GM19397 (cell line): ENCODE measurements at regions not wholly inside any gene's neighbourhood (a gene's known extent, or its start where the extent isn't known, plus 50 kb on each side); places are given as distances from the start of the nearest gene placed in this dataset.

Source experiments
- ATAC-seq: cut with Tn5 transposase; IDR thresholded peaks from one replicate; pipeline ENCODE4 v1.9.1; 2021; ENCODE audit warnings: mild to moderate bottlenecking, moderate library complexity; ENCODE audit not compliant: unreplicated experiment

GRCh38 chr7:113486548-113486947 is 368.2 kb upstream of the SMIM30 start:
- no peak for ATAC-seq

DNA sequence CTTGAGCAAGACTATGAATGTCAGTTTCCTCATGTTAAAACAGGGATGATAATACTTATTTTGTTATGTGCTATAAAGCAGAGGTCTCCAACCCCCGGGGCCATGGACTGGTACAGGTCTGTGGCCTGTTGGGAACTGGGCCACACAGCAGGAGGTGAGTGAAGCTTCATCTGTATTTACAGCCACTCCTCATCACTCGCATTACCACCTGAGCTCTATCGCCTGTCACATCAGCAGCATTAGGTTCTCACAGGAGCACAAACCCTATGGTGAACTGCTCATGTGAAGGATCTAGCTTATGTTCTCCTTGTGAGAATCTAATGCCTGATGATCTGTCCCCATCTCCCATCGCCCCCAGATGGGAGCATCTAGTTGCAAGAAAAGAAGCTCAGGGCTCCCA is 365.3 kb upstream of the SMIM30 start:
- no peak for ATAC-seq

- no peak for ATAC-seq
Observed at GRCh38 chr7:113480537-113480936, 362.2 kb upstream of the SMIM30 start.

GRCh38 chr7:113464096-113464855 is 345.9 kb upstream of the SMIM30 start:
- ATAC-seq: no peak

DNA sequence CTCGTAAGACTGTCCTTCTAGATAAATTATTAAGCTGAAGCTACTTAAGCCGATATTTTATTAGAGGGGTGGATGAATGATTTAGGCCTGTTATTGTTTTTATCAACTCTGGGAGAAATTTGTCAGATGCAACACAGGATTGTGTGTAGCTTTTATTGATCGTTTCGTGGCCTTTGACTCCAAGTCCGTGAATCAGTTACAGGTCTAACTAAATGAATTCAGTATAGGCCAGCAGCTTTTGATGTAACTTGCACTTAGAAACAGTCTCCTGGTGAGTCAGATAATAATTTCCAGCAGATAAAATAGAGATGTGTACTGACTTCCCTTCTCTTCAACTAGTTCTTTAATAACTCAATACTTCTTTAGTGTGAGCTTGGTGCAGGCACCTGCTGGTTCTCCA is 341.7 kb upstream of the SMIM30 start:
- no peak for ATAC-seq

- ATAC-seq: no peak
Observed at GRCh38 chr7:113456533-113456932, 338.2 kb upstream of the SMIM30 start.

GRCh38 chr7:113454597-113455169 is 336.3 kb upstream of the SMIM30 start:
- ATAC-seq: no peak

DNA sequence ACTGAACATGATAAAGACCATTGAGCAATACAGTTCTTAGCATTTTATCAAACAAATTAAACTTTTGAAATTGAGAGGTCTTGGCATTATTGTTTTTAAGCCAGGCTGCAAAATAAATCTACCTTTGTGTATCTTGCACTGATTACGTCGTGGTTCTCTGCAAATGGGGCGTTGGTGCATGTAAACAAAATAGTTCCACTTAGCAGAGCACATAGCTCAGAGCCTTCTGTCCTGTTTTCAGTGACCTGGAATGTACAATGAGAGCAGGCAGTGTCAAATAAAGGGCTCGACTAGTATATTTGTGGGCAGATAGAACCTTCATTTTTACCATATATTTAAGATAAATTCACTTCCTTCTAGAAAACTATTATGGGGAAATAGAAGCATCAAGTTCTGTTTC is 333.9 kb upstream of the SMIM30 start:
- no peak for ATAC-seq

DNA sequence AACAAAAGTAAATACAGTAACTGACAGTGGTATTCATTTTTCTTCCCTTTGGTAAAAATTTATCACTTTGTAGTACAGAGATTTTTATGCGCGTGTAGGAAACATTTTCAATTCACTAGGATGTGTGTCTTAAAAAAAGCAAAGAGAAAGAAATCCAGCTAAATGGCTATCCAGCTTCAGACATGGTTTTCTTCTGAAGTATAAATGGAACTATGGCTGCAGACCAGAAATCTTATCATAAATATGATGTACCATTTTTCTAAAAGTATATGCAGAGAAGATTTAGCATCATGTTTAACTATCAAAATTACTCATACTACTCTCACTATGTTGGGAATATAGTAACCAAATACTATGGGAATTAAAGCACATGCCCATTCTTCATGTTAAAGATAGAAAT is 328.4 kb upstream of the SMIM30 start:
- no peak for ATAC-seq

GRCh38 chr7:113446391-113446790 is 328.0 kb upstream of the SMIM30 start:
- ATAC-seq: no peak

DNA sequence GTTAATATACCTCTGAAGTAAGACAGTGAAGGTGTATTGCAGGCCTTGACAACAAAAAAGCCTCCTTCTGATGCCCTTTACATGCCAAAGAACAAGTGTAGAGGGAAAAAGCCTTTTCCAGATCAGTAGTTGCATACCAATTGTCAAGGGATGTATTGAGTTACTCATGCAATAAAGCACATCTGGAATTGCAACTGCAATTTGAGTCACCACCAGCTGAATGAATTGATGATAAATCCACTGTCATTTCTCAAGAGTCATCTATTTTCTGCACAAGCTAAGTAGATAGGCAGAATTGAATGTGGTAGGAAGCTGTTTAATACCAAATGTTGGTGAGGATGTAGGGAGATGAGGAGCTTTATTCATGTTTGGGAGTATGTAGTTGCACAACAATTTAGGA is 325.9 kb upstream of the SMIM30 start:
- no peak for ATAC-seq

DNA sequence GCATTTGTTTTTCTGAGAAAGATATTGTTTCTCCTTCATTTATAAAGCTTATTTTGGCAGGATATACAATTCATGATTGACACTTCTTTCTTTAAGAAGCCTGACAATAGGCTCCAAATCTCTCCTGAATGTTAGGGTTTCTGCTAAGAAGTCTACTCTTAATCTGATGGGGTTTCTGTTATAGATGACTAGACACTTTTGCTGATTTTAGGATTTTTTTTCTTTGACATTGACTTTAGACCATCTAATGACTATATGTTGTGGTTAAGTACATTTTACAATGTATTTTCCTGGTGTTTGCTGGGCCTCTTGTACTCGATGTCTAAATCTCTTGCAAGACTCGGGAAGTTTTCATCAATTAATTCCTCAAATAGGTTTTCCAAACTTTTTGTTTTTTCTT is 321.8 kb upstream of the SMIM30 start:
- no peak for ATAC-seq

DNA sequence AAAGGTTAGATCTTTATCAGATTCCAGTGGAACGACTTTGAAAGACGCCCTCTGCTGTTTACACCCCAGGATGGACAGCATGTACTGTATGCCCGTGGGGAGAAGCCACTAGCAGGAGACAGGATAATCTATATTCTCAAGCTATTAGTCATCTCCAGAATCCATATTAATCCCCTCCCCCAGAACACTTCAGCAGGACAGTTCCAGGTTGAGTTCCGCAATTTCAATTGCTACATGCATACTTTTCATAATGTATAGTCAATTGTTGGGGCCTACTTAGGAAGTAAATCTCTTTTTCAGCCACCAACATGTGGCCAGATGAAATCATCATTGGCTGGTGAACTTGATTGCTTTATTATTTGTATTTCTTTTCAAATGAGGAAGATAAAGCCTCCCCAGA is 313.1 kb upstream of the SMIM30 start:
- no peak for ATAC-seq

- ATAC-seq: no peak
Observed at GRCh38 chr7:113424185-113424817, 305.9 kb upstream of the SMIM30 start.

- peak; percentile 100 for ATAC-seq
Observed at GRCh38 chr7:113421696-113422330, 303.5 kb upstream of the SMIM30 start.

DNA sequence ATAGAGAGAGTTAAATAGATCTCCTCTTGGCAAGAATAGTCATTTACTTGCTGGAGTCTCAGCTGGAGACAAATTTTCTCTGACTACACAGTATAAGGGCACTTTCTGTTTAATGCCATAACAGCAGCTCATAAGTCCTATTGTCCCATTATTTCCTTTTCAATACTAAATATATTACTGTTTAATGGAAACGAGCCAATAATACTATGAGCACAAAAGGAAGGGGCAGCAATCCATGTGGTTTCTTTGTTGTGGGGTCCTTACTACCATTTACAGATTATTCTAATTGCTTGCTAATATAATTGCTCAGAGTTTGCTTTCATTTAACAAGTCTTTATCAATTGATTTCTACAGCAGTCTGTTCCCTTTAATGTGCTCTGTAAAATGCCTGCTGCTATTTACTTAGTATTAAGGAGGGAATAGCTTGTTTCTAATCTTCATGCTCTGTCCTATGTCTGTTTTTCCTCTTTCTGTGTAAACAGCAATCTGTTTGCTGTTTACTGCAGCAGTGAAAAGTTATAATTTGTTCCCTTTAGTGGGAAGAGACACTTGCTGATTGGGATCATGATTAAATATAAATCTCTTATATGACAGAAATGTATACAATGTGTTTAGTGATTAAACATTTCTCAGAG is 296.2 kb upstream of the SMIM30 start:
- no peak for ATAC-seq

- ATAC-seq: no peak
Observed at GRCh38 chr7:113412410-113412809, 294.1 kb upstream of the SMIM30 start.

GRCh38 chr7:113410796-113411195 is 292.4 kb upstream of the SMIM30 start:
- ATAC-seq: no peak

- no peak for ATAC-seq
Observed at GRCh38 chr7:113408999-113409398, 290.6 kb upstream of the SMIM30 start.

DNA sequence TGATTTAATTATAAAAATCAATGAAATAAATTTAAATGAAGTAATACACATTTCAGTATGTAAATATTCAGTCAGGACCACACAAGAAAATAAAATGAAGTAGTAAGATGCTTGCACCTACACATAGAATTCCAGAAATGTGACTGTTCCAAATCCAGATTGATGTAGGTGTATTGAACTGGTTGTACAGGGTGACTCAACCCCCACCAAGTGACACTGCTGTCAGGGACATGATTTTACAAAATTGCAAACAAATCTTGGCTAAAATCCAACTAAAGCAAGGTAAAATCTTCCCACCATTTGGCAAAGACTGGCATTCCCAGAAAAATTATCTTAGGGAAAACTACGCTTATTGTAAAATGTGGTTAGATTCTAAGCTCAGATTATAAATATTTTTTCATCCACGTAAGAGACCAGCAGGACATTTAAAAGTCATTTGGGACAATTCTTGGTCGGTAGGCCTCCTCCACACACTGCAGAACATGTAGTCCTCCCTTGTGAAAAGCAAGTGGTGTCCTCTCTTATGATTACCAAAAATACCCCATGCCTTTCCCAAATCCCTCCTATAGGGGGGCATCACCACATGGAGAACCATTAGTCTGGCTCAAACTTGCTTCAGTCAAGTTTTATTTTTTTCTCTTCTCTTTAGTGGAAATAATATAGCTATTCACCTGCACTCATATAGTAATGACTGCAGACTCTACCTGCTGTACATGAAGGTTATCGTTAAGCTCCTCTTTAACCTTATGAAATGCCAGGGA is 287.1 kb upstream of the SMIM30 start:
- no peak for ATAC-seq

GRCh38 chr7:113404245-113404644 is 285.9 kb upstream of the SMIM30 start:
- no peak for ATAC-seq
